ENCODE measurements at regions not wholly inside any gene's neighbourhood (a gene's known extent, or its start where the extent isn't known, plus 50 kb on each side); places are given as distances from the start of the nearest gene placed in this dataset.

GRCh38 chr14:71636076-71636475 lies 296.2 kb upstream of the RGS6 start:
- ATAC-seq (ENCODE audit: low FRiP score) (no peak), DNase-seq (ENCODE audit: low spot score) (no peak)
- TF ChIP-seq, protein P1, sequence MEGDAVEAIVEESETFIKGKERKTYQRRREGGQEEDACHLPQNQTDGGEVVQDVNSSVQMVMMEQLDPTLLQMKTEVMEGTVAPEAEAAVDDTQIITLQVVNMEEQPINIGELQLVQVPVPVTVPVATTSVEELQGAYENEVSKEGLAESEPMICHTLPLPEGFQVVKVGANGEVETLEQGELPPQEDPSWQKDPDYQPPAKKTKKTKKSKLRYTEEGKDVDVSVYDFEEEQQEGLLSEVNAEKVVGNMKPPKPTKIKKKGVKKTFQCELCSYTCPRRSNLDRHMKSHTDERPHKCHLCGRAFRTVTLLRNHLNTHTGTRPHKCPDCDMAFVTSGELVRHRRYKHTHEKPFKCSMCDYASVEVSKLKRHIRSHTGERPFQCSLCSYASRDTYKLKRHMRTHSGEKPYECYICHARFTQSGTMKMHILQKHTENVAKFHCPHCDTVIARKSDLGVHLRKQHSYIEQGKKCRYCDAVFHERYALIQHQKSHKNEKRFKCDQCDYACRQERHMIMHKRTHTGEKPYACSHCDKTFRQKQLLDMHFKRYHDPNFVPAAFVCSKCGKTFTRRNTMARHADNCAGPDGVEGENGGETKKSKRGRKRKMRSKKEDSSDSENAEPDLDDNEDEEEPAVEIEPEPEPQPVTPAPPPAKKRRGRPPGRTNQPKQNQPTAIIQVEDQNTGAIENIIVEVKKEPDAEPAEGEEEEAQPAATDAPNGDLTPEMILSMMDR (IDR thresholded peaks at IDR 0.05): no peak

DNA sequence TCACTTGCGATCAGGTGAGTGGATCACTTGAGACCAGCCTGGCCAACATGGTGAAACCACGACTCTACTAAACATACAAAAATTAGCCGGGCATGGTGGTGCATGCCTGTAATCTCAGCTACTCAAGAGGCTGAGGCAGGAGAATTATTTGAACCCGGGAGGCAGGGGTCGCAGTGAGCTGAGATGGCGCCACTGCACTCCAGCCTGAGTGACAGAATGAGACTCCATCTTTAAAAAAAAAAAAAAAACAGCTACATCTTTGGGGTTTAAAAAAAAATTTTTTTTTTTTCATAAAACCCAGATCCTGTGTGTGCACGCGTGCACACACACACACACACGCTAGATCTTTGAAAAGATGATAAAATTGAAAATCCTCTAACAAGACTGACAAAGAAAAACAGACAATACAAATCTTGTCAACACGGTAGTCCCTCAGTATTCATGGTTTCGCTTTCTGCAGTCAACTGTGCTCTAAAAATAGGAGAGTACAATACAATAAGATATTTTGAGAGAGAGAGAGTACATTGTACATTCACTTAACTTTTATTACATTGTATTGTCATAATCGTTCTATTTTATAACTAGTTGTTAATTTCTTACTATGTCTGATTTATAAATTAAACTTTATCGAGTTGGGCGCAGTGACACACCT lies 295.3 kb upstream of the RGS6 start:
- DNase-seq (ENCODE audit: low spot score) (no peak), ATAC-seq (ENCODE audit: low FRiP score) (no peak)
- TF ChIP-seq, protein P1 (IDR thresholded peaks at IDR 0.05): no peak

DNA sequence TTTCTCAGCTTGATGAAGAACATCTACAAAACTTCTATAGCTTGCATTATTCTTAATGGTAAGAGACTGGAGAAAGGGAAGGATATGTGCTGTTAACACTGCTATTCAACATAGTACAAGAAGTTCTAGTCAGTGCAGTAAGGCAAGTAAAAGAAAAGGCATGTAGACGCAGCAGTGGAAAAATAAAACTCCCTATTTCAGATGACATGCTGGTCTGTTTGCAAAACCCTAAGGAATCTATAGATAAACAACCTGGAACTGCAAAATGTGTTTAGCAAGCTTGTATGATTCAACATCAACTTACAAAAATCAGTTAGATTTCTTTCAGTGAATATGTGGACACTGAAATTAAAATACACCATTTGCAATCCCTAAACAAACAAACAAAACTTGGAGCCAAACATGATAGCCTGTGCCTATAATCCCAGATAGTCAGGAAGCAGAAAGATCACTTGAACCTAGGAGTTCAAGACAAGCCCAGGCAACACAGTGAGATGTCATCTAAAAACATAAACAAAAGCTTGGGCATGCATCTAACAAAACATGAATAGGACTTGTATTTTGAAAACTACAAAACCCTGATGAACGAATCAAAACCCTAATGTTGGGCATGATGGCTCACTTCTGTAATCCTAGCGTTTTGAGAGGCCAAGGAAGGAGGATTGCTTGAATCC lies 293.6 kb upstream of the RGS6 start:
- ATAC-seq (ENCODE audit: low FRiP score): no peak
- DNase-seq (ENCODE audit: low spot score): no peak
- TF ChIP-seq, protein P1 (IDR thresholded peaks at IDR 0.05): no peak

- ATAC-seq (ENCODE audit: low FRiP score): no peak
- DNase-seq (ENCODE audit: low spot score): no peak
- TF ChIP-seq, protein P1 (IDR thresholded peaks at IDR 0.05): no peak
Measured at GRCh38 chr14:71642715-71643114, 289.5 kb upstream of the RGS6 start.

- TF ChIP-seq, protein P1 (IDR thresholded peaks at IDR 0.05): no peak
- ATAC-seq (ENCODE audit: low FRiP score): no peak
- DNase-seq (ENCODE audit: low spot score): no peak
Measured at GRCh38 chr14:71645656-71646055, 286.6 kb upstream of the RGS6 start.

DNA sequence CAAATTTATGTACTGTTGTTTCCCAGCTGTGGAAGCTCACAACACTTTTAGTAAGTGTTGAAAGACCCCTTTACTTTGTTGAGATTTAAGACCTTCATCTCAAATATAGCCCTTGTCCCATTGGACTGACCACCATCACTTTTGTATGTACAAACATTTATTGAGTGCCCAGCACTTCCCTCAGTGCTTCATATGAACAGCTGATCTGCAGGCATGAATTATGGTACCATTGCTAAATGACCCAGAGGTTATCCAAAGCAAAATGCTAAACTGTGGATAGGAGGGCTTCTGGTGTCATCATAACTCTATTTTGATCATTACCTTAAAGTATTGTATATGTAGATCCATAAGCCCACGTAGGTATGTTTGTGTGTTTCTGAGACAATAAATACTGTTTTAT lies 285.7 kb upstream of the RGS6 start:
- no peak for DNase-seq (ENCODE audit: low spot score)
- TF ChIP-seq, protein P1 (IDR thresholded peaks at IDR 0.05): no peak
- no peak for ATAC-seq (ENCODE audit: low FRiP score)
